T-helper 2 cell treated with Interferon-gamma antibody and Interleukin-4, amounts not matched to agents 100 ng/mL and 5 ng/mL, for 36 hours (primary cell): ENCODE measurements at regions not wholly inside any gene's neighbourhood (a gene's known extent, or its start where the extent isn't known, plus 50 kb on each side); places are given as distances from the start of the nearest gene placed in this dataset.
"Not testable (repeated sequence)": the region's sequence is repeated elsewhere in the genome, so short reads cannot be mapped to it uniquely, and the experiment has no call there.

Source experiments
- intact Hi-C: fragments of 100-400 bp; cut with micrococcal nuclease; formaldehyde crosslinking; loops from one replicate; pipeline ENCODE4 v1.15.1; 2023

DNA sequence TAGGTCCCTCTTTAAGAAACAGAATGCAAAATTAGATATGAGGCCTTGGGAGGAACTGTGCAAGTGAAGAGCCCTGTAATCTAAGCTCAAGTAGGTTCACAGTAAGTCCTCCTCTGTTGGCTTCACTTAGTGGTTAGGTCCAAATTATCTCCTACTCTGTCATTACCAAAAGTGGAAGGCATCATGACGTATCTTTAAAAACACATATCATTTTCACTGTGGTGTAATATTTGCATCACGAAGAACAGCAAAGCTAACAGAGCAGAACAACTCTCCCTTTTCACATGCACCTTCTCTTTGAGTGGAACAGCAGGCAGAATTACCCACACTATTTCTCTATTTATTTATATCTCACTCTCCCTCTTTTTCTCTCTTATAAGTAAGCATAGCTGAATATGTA lies 240.5 kb upstream of the CCNH start:
- intact Hi-C loops: no loop called here

DNA sequence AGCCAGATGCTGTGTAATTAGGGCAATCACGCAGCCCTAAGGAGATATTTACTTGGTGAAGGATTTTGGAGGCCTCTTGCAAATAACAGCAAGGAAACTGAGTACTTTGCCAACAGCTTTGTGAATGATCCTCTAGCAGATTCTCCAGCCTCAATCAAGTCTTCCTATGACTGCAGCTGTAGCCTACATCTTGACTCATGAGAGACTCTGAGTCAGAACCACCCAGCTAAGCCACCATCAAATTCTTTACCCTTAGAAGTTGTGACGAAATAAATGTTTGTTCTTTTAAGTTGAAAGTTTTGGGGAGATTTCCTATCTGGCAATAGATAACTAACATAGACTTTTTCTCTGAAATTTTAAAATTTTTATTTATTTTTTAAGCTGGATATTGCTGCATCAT lies 237.6 kb upstream of the CCNH start:
- intact Hi-C loops: no loop called here

DNA sequence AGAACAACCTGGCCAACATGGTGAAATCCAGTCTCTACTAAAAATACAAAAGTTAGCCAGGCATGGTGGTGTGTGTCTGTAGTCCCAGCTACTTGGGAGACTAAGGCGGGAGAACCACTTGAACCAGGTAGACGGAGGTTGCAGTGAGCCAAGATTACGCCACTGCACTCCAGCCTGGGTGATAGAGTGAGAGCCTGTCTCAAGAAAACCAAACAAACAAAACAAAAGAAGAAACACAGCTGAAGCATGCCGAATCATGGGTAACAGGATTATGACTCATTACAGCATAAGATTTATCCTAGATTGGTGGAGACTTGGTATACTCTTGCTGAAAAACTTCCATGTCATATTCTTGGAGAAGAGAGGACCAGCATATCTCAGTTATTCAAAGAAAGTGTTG lies 236.7 kb upstream of the CCNH start:
- intact Hi-C loops: no loop called here

DNA sequence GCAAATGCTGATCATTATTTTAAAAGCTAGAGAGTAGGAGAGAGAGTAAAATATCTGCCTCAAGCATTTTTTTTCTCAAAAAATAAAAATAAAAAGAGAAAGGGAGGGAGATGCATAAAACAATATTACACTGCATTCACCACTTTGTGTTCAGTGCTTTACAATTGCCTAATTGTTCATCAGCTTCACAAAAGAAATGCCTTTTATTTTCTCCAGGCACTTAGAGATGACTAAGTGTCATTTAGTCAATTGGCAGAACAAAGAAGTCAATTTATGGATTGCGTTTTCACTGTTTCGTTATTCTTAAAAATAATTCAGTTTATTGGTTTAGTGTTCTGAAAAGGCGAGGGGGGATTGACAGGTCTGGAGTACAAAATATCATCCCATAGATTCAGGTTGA lies 232.5 kb upstream of the CCNH start:
- intact Hi-C loops: no loop called here

DNA sequence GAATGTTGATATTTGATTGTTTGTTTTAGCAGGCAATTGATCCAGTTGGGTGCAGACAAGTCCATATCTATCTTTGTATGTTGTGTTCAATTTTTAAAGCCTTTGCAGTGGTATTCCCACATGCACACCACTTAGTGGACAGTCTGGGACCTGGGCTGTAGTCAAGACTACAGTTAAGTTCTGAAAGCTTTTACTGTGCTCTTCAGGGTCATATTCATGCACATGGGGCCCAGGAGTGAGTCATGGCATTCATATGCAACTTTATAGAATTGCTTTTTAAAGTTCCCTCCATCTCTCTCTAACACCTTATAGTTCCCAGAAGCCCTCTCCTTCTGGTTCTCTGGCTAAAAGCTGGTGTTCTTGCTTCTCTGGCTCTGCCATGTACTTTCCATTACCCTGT lies 228.2 kb upstream of the CCNH start:
- intact Hi-C loops: no loop called here

DNA sequence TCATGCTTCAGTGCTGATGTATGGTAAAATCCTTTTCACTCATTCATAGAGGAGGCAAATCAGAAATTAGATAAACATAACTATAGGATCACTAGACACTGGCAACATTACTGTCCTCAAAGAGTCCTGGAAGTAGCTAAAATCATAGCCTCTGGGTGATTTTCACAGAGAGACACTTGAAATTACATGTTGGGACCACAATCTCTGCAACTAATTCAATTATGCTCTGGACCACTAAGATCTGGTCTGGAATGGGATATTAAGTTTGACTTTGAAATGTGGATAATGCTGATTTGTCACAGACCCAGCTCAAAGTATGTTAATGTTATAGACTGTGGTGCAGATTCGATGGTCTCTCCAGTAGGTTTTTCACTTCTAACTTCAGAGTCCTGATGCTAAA lies 214.6 kb upstream of the CCNH start:
- intact Hi-C loops: no loop called here

DNA sequence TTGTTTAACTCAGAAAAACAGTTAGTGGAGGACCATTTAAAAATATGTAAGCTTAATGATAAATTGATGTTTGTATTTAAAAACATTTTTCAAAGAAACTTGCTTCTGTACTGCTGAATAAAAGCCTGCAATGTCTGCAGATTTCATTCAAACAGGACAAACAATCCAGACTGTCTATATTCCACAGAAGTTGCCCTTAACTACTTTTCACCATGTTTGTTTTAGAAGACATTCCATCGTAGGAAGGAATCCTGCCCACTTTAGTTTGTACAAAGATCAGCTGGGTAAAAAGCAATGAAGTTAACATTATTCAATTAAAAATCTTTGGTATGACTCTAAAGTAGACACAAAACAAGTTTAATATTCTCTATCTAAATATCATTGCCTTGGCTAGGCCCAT lies 195.7 kb upstream of the CCNH start:
- intact Hi-C loops: no loop called here

DNA sequence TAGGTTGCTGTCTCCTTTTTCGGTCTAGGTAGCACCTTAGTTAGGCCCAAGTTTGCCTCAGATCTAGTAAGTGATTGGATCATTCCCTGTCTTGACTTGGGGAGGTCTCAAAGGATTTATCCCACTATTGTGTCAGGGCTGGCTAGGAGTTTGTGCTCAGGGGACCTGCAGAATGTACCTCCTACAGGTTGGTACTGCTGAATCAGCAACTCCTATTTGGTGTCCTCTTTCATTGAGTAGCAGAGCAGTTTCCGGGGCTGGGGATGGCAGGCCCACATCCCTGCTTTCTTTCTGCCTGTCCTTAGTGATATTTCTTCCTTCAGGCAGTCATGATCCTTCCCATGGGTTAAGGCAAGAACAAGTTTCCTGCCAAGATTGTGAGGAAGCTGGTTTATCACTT lies 192.9 kb upstream of the CCNH start:
- intact Hi-C loops: no loop called here

DNA sequence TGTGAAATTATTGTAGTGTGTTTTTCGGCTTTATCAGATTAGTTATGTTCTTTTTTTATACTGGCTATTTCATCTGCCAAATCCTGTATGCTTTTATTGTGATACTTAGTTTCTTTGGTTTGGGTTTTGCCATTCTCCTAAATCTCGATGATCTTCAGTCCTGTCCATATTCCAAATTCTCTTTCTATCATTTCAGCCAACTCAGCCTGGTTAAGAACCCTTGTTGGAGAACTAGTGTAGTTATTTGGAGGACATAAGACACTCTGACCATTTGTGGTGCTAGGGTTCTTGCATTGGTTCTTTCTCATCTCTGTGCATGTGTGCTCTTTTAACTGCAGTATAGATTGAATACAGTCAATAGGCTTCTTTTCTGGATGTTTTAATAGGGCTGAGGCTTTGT lies 187.0 kb upstream of the CCNH start:
- intact Hi-C loops: no loop called here

DNA sequence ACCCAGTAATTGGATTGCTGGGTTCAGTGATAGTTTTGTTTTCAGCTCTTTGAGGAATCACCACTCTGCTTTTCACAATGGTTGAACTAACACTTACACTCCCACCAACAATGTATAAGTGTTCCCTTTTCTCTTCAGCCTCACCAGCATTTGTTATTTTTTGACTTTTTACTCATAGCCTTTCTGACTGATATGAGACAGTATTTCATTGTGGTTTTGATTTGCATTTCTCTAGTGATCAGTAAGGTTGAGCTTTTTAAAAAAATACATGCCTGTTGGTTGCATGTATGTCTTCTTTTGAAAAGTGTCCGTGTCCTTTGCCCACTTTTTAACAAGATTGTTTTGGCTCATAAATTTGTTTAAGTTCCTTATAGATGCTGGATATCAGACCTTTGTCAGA lies 185.7 kb upstream of the CCNH start:
- intact Hi-C loops: no loop called here

DNA sequence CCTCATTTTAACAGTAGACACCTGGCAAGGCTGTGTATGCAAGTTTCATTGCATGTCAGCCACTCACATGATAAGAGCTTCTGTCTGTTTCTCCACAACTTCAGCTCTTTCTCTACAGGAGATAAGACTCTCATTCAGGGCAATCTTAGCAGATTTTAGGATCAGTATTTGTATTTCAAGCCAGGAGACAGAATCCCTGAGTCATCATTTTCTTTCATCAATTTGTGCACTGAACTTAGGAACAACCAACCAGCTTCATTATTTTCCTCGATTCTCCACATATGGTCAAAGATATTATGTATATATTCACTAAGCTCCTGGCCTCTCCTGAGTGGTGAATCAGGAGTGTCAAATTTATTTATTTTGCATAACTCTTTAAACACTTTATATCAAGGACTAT lies 181.8 kb upstream of the CCNH start:
- intact Hi-C loops: no loop called here

DNA sequence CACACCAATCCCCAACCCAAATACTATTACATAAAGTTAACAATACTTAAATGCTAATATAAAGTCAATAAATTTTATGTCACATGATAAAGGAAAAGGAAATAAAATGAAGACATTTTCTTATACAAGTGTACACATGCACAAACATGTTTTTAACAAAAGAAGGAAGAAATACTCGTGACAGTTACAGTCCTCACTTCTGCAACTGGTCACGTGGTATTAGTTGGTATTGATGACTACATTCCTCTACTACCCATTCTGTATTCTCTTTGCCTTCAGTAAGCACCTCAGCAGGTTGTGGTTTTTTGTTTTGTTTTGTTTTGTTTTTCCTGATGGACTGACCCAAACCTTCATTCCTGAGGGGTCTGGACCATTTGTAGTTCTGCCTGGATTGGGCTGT lies 176.9 kb upstream of the CCNH start:
- intact Hi-C loops: no loop called here

DNA sequence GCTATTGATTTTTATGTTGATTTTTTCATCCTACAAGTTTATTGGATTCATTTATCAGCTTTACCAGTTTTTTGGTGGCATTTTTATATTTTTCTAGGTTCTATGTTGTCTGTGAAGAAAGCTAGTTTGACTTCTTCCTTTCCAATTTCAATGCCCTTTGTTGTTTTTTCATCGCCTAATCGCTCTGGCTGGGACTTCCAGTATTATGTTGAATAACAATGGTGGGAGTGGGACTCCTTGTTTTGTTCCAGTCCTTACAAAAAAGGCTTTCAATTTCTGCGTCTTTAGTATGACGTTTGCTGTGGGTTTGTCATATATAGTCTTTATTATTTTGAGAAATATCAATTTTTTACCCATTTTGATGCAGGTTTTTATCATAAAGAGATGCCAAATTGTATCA lies 175.6 kb upstream of the CCNH start:
- intact Hi-C loops: no loop called here

DNA sequence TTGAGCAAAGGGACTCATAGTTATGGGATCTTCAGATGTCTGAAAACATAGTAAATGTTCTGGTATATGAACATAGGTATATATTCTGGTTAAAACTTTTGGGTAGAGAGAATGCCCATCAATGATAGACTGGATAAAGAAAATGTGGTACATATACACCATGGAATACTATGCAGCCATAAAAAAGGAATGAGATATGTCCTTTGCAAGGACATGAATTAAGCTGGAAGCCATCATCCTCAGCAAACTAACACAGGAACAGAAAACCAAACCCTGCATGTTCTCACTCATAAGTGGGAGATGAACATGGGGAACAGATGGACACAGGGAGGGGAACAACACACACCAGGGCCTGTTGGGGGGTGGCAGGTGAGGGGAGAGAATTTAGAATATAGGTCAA lies 171.0 kb upstream of the CCNH start:
- intact Hi-C loops: not testable (repeated sequence)

DNA sequence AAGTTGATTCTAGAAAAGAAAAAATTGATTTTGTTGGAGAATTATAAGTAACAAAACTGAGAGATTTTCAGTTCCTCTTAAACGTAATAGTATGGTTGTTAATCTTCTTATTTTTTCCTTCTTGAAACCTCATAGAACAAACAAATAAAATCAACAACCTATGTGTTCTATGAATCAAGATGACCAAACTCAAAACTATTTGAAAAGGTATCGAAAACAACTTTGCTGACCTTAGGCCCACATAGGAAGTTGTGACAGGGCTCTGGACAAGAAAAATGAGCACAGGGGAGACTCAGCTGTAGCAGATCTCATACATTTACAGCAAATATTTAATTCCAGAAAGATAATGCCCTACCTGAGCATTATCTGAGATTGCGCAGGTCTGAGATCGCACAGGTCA lies 169.4 kb upstream of the CCNH start:
- intact Hi-C loops: no loop called here

DNA sequence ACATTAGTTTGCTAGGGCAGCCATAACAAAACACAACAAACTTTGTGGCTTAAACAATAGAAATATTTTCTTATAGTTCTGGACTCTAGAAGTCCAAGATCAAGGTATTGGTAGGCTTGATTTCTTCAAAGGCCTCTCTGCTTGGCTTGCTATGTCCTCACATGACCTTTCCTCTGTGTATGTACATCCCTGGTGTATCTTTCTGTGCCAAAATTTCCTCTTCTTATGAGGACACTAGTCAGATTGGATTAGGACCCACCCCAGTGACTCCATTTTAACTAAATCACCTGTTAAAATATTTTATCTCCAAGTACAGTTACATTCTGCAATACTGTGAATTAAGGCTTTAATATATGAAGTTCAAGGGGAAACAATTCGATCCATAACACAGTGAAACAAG lies 168.9 kb upstream of the CCNH start:
- intact Hi-C loops: no loop called here

DNA sequence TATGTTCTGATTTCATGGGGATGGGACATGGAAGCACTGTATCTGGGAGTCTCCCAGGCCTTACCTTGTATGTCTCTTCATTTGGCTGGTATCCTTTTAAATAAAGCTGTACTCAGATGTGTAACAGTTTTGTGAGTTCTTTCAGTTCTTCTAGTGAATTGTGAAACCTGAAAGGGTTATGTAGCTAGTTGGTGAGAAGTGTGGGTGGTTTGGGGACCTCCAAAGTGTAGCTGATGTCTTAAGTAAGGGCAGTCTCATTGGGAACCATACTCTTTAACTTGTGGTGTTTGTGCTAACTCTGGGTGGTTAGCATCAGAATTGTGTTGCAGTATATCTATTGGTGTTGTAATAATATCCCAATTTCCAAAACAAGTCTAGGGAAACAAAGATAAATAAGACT lies 166.9 kb upstream of the CCNH start:
- intact Hi-C loops: no loop called here

DNA sequence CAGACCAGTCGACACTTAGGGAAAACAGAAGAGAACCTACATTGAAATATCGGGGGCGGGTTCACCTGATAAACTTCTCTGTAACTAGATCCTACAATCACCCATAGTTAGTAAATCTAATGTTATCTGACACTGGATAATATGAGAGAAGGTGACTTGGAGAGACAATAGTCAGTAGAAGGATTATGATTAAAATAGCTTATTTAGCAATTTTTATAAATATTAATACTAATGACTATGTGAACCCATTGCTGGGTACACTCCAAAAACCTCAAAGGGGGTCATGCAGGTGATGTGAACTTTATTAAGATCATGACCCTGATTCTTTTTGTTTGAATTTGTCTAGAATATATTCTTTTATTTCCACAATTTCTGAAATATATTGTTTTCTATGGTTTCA lies 164.1 kb upstream of the CCNH start:
- intact Hi-C loops: no loop called here

DNA sequence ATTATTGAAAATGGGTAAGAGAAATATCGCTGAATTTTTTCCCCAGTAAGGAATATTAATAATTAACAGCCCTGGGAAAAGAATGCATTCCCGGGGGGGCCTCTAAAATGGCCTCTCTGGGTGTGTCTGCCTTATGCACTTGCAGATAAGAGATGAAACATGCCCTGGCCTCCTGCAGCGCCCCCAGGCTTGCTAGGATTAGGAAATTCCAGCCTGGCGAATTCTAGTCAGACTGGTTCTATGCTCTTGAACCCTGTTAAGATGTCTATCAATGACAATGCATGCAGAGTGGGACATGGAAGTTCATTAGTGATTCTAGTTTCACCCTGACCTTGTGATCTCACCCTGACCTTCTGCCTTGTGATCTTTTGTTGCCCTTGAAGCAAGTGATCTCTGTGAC lies 163.6 kb upstream of the CCNH start:
- intact Hi-C loops: not testable (repeated sequence)

DNA sequence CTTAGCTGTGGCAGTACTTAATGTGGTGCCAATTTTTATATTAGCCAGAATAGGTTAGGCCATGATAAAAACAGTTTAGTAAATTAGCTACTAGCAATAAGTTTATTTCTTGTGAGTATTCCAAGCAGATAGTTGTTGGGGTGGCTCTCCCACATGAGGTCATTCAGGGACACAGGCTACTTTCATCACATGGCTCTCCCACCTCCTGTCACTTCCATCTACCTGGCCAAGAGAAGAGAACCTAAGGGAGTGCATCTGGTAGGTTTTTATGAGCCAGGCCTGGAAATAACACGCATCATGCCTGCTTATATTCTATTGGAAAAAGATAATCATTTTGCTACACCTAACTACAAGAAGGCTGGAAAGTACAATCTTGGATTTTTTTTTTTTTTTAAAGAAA lies 161.4 kb upstream of the CCNH start:
- intact Hi-C loops: no loop called here

DNA sequence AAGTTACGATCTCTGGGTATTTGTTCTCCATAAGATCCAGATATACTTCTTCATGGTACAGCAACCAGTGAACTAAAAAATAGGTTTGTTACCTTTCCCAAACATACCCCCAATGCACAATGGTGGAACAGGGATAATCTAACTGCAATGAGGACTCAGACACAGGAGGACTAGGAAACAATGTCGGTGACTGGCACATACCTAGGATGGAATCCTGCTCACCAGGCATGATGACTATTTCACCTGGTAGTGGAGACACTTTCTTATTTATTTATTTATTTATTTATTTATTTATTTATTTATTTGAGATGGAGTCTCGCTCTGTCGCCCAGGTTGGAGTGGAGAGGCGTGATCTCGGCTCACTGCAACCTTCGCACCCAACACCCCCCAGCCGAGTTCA lies 159.9 kb upstream of the CCNH start:
- intact Hi-C loops: no loop called here

DNA sequence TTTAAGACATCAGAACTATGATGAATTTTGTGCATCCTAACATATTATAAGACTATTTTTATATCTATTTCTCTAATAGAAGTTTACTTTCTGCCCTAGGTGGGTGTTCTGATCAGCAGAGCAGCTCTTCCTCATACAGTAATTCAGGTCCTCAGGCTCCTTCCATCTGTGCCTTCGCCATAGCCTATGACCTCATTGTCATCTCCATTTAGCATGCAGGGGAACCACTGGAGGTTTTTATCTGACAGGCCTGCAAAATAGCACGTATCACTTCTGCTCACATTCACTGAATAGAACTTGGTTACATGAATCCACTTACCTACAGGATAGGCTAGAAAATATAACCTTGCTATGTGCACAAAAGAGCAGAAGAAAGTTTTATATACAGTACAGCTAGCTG lies 159.4 kb upstream of the CCNH start:
- intact Hi-C loops: no loop called here

DNA sequence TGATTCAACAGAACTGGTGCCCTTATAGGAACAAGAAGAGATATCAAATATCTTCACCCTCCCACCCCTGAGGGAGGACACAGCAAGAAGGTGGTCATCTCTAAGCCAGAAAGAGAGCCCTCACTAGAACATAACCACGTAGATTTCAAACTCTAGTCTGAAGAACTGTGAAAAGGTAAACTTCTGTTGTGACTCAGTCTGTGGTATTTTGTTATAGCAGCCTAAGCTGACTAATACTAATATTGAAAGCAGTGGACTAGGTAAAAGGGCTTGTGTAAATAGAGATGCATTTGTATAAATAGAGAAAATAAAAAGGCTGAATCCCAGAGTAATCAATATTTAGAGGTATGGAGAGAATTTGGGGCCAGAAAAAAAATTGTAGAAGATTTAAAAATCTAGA lies 157.6 kb upstream of the CCNH start:
- intact Hi-C loops: no loop called here

DNA sequence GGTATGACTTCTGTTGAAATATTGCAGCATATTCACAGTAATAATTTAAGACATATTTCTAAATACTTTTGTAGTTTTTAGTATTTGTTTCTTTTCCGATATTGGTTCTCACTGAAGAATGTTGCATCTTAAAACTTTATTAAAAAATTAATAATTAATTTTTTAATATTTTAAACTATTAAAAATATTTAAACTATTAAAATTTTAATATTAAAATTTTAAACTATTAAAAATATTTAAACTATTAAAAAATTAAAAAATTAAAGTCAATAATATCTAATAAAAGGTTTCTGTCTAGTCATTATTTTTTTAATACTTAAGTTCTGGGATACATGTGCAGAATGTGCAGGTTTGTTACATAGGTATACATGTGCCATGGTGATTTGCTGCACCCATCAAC lies 149.3 kb upstream of the CCNH start:
- intact Hi-C loops: no loop called here

DNA sequence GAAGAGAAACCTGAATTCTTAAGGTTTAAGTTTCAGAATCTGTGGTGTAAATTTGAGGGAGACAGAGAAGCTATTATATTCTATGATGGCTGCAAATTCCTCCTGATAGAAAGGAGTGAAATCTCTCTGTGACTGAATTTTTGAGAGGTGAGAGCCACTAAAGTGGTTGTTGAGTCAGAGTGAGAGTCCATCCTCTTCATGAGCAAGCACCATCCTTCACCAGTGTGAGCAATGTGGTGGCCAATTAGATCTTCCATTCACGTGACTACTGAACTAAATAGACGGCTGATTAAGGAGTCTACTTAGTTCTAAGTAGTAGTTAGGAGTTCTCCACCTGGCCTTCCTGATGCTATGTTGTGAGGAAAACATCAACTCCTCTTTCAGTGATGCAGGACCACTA lies 147.8 kb upstream of the CCNH start:
- intact Hi-C loops: no loop called here
